ENCODE measurements at regions not wholly inside any gene's neighbourhood (a gene's known extent, or its start where the extent isn't known, plus 50 kb on each side); places are given as distances from the start of the nearest gene placed in this dataset.

DNA sequence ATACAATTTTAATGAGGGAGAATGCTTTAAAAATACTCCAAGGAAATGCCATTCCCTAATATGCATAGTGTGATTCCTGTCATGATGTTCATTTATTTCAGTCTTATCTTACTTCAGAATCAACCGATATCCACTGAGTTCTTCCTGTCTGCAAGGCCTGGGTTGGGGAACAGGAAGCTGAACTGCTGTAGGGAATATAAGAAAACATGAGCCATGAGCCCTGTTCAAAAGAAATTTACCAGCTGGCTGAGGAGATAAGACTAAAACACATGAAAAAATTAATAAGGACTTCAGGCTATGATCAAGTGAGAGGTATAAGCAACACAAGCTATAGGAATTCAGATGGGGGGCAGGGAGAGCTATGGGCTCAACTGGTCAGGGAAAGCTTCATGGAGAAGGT lies 184.7 kb downstream of the PLPP4 start:
- 34 to 58% methylated on average over 1 of the region's 1 CpG for WGBS, 2 donors
- Histone ChIP-seq H3K36me3 (no peaks in the 10 kb centered on the region), H3K4me3 (no peak overlapping the region), H3K4me1 (peaks cover 0 to 3% (median 0%) of the 10 kb centered on the region in 9 donors), H3K27me3 (peaks cover 0 to 10% (median 2%) of the 10 kb centered on the region in 7 donors), H3K27ac (no peak overlapping the region), H3K9me3 (no peaks in the 10 kb centered on the region)
- no peak for DNase-seq
- intact Hi-C loops (cut with DNase I) = no loop called here
- TF ChIP-seq, protein P1, sequence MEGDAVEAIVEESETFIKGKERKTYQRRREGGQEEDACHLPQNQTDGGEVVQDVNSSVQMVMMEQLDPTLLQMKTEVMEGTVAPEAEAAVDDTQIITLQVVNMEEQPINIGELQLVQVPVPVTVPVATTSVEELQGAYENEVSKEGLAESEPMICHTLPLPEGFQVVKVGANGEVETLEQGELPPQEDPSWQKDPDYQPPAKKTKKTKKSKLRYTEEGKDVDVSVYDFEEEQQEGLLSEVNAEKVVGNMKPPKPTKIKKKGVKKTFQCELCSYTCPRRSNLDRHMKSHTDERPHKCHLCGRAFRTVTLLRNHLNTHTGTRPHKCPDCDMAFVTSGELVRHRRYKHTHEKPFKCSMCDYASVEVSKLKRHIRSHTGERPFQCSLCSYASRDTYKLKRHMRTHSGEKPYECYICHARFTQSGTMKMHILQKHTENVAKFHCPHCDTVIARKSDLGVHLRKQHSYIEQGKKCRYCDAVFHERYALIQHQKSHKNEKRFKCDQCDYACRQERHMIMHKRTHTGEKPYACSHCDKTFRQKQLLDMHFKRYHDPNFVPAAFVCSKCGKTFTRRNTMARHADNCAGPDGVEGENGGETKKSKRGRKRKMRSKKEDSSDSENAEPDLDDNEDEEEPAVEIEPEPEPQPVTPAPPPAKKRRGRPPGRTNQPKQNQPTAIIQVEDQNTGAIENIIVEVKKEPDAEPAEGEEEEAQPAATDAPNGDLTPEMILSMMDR (IDR thresholded peaks at IDR 0.05) = no peak
- no peak for ATAC-seq

DNA sequence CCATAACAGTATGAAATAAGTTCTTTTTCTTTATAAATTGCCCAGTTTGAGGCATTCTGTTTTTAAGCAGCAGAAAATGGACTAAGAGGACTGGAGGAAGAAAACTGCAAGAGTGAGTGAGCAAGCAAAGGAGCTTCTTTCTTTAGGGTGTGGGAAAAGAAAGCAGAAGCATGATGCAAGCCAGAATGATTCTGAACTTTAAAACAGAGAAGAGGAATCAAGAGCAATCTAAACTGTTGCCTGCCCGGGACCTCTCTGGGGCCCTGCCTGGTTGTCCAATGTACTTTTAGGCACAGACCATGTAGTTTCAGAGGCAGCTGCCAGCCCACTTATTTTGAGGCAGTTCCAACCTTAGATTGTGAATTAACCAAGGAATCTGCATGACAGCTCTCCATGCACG lies 186.3 kb downstream of the PLPP4 start:
- DNase-seq (no peak), ATAC-seq (no peak)
- no peak overlapping the region for H3K4me3 ChIP-seq
- TF ChIP-seq, protein P1 (IDR thresholded peaks at IDR 0.05) = no peak
- H3K27ac ChIP-seq = no peak overlapping the region
- peaks cover 0 to 10% (median 2%) of the 10 kb centered on the region in 7 donors for H3K27me3 ChIP-seq
- H3K36me3 ChIP-seq = no peaks in the 10 kb centered on the region
- intact Hi-C loops (cut with DNase I) = no loop called here
- peaks cover 0 to 3% (median 0%) of the 10 kb centered on the region in 9 donors for H3K4me1 ChIP-seq
- no peaks in the 10 kb centered on the region for H3K9me3 ChIP-seq
- WGBS, 2 donors = 73 to 80% methylated on average over 2 of the region's 2 CpGs

DNA sequence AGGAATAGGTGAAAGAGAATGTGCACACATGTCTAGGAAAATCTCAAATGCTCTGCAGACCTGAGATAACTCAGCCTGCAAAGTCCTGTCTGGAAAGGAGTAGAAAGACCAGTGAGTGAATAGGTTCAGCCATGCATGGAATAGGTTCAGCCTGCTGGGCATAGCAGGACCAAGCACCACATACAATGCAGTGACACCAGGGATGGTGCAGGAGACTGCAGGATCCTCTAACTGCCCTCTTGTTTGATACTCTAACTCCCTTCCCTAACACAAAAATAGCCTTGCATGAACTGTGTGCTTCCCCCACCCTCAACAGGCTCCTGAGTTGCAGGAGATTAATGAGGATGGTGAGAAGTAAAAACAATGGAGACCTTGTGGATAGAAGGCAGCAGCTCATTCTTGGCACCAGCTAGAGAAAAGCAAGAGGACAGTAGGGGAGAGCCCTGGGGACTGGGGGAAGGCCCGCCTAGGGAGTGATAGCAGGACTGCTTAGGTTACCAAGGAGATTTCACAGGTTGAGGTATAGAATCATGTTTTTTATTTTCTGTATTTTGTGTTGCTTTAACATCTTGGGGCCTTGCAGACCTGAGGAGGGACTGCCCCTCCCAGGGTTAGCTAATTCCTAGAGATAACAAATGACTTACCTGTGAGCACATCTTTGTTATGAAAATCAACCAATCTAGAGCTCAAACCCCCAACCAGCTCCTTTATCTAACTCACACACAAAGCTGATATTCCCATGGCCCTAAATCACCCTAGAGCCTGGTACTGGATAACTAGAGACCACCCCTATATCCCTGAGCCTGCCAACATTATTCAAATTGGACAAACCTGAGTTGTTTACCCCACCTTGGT lies 187.8 kb downstream of the PLPP4 start:
- 29 to 35% methylated on average over 1 of the region's 1 CpG for WGBS, 2 donors
- Histone ChIP-seq H3K9me3 (no peaks in the 10 kb centered on the region), H3K27ac (no peak overlapping the region), H3K4me1 (peaks cover 0 to 3% (median 0%) of the 10 kb centered on the region in 9 donors), H3K36me3 (no peaks in the 10 kb centered on the region), H3K4me3 (no peak overlapping the region), H3K27me3 (peaks cover 0 to 10% (median 0%) of the 10 kb centered on the region in 7 donors)
- TF ChIP-seq, protein P1 (IDR thresholded peaks at IDR 0.05) = no peak
- no peak for DNase-seq
- intact Hi-C loops (cut with DNase I) = no loop called here
- no peak for ATAC-seq

DNA sequence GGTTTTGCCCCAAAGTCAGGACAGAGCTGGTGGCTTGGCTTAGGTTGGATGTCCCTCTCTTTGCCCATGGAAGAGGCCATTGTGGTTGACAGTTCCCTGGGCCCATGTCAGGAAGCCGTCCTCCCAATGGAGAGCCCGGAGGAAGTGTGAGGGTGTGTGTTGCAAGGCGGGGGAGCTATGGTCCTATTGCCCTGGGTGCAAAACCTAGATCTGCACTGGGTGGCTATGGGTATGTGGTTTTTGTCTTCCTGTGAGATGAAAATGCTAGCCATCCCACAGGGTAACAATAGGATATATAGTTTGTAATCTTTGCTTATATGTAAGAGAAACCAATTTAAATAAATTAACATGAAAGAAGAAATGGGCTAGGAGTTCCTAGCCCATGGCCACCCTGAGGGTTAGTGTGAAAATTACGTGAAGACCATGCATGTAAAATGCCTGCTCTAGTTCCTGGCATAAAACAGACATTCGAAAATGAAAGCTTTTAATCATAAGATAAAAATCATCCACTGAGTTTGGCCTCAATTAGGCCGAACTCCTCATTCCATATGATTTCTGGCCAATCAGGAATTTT lies 189.2 kb downstream of the PLPP4 start:
- DNase-seq (no peak), ATAC-seq (no peak)
- Histone ChIP-seq H3K27me3 (peaks cover 0 to 10% (median 0%) of the 10 kb centered on the region in 7 donors), H3K4me3 (no peak overlapping the region), H3K36me3 (no peaks in the 10 kb centered on the region), H3K9me3 (no peaks in the 10 kb centered on the region), H3K4me1 (peaks cover 0 to 3% (median 0%) of the 10 kb centered on the region in 9 donors), H3K27ac (no peak overlapping the region)
- TF ChIP-seq, protein P1 (IDR thresholded peaks at IDR 0.05) = no peak
- intact Hi-C loops (cut with DNase I) = no loop called here
- WGBS, 2 donors = 71 to 74% methylated on average over 6 of the region's 6 CpGs

Data from heart right ventricle (tissue), 16 donors.